B cell (primary cell): ENCODE measurements at regions not wholly inside any gene's neighbourhood (a gene's known extent, or its start where the extent isn't known, plus 50 kb on each side); places are given as distances from the start of the nearest gene placed in this dataset.

Experiments
- EZH2 ChIP-seq: IDR thresholded peaks from 2 replicates; pipeline ENCODE4 v1.6.1; 2012; ENCODE audit warnings: borderline replicate concordance, low read depth, mild to moderate bottlenecking, moderate library complexity, low read length; ENCODE audit not compliant: insufficient read depth, poor library complexity, severe bottlenecking
- TF ChIP-seq, protein P1 (sequence below): fragments of 200-600 bp; IDR thresholded peaks from one replicate; pipeline ENCODE4 v1.8.0; 2022; ENCODE audit warnings: antibody characterized with exemption, mild to moderate bottlenecking

DNA sequence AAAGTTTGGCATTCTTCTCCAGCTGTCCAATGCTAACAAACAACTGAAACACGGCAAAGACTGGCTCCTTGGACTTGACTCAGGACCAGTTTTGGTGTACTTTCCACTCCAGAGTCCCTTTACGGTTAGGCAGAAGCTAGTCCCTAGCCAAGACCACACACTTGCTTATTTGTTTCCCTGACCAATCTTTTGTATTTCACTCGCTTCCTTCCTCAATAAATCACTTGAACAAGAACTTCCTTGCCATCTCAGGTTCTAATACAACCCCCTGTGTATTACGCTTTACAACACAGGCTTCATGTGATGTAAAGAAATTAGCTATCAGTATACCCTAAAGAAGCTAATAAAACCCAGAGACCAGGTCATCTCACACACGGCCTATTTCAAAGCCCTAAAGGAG is 947.5 kb upstream of the CTNND2 start:
- TF ChIP-seq, protein P1, sequence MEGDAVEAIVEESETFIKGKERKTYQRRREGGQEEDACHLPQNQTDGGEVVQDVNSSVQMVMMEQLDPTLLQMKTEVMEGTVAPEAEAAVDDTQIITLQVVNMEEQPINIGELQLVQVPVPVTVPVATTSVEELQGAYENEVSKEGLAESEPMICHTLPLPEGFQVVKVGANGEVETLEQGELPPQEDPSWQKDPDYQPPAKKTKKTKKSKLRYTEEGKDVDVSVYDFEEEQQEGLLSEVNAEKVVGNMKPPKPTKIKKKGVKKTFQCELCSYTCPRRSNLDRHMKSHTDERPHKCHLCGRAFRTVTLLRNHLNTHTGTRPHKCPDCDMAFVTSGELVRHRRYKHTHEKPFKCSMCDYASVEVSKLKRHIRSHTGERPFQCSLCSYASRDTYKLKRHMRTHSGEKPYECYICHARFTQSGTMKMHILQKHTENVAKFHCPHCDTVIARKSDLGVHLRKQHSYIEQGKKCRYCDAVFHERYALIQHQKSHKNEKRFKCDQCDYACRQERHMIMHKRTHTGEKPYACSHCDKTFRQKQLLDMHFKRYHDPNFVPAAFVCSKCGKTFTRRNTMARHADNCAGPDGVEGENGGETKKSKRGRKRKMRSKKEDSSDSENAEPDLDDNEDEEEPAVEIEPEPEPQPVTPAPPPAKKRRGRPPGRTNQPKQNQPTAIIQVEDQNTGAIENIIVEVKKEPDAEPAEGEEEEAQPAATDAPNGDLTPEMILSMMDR = no peak
- TF ChIP-seq EZH2 = no peak
